SK-N-SH treated with all-trans-retinoic acid at 6 μM for 48 hours (cell line): ENCODE measurements at regions not wholly inside any gene's neighbourhood (a gene's known extent, or its start where the extent isn't known, plus 50 kb on each side); places are given as distances from the start of the nearest gene placed in this dataset.

Experiments
- ARNTL ChIP-seq: fragments of 450-650 bp; formaldehyde crosslinking; IDR thresholded peaks from 2 replicates; pipeline ENCODE4 v1.5.0; 2020; ENCODE audit warnings: low read depth, mild to moderate bottlenecking, moderate library complexity, borderline replicate concordance
- CSDC2 ChIP-seq: fragments of 250-450 bp; sonication (Bioruptor Pico); IDR thresholded peaks from 2 replicates; pipeline ENCODE4 v1.5.0; 2020; ENCODE audit warnings: mild to moderate bottlenecking, moderate library complexity
- CSRNP3 ChIP-seq: fragments of 250-450 bp; sonication (Bioruptor Pico); IDR thresholded peaks from 2 replicates; pipeline ENCODE4 v1.5.1; 2021; ENCODE audit warnings: mild to moderate bottlenecking, moderate library complexity
- PATZ1 ChIP-seq: fragments of 250-450 bp; sonication (Bioruptor Pico); IDR thresholded peaks from 2 replicates; pipeline ENCODE4 v1.8.0; 2020; ENCODE audit warnings: mild to moderate bottlenecking, moderate library complexity, borderline replicate concordance
- PPARA ChIP-seq: fragments of 250-450 bp; sonication (Bioruptor Pico); IDR thresholded peaks from 2 replicates; pipeline ENCODE4 v1.5.0; 2020; ENCODE audit warnings: mild to moderate bottlenecking, borderline replicate concordance
- SNAI2 ChIP-seq: fragments of 250-450 bp; sonication (Bioruptor Pico); IDR thresholded peaks from 2 replicates; pipeline ENCODE4 v1.5.0; 2020; ENCODE audit warnings: mild to moderate bottlenecking, moderate library complexity
- ZC3H10 ChIP-seq: fragments of 250-450 bp; sonication (Bioruptor Pico); IDR thresholded peaks from 2 replicates; pipeline ENCODE4 v1.5.1; 2021; ENCODE audit warnings: mild to moderate bottlenecking, moderate library complexity
- ZFP3 ChIP-seq: fragments of 250-450 bp; sonication (Bioruptor Pico); IDR thresholded peaks from 2 replicates; pipeline ENCODE4 v1.5.0; 2020; ENCODE audit warnings: mild to moderate bottlenecking, moderate library complexity
- ZFP30 ChIP-seq: fragments of 450-650 bp; formaldehyde crosslinking; IDR thresholded peaks from 2 replicates; pipeline ENCODE4 v1.5.0; 2022; ENCODE audit warnings: mild to moderate bottlenecking, moderate library complexity

- no peak for TF ChIP-seq ZFP3 (CRISPR knock-in tag)
- no peak for TF ChIP-seq CSRNP3 (CRISPR knock-in tag)
- TF ChIP-seq CSDC2 (CRISPR knock-in tag): no peak
- TF ChIP-seq PATZ1: no peak
- TF ChIP-seq ZC3H10 (CRISPR knock-in tag): no peak
- no peak for TF ChIP-seq PPARA (CRISPR knock-in tag)
- TF ChIP-seq ARNTL (CRISPR knock-in tag): no peak
- TF ChIP-seq SNAI2 (CRISPR knock-in tag): no peak
- TF ChIP-seq ZFP30 (CRISPR knock-in tag): no peak
Measured at GRCh38 chr10:28983799-28984198, 305.1 kb upstream of the LYZL1 start.
